Muscle of leg (tissue), 3 donors: ENCODE measurements at regions not wholly inside any gene's neighbourhood (a gene's known extent, or its start where the extent isn't known, plus 50 kb on each side); places are given as distances from the start of the nearest gene placed in this dataset.

Experiments used
- DNase-seq: peaks from one replicate; pipeline ENCODE4 v3.0.0; 2013
- H3K27ac ChIP-seq: one replicate; pipeline ENCODE4 v1.5.1; 2013; ENCODE audit warnings: mild to moderate bottlenecking, low read length, control low read depth
- H3K27me3 ChIP-seq: one replicate; pipeline ENCODE4 v1.6.1; 2013; ENCODE audit warnings: low read length; ENCODE audit not compliant: control insufficient read depth, insufficient read depth
- H3K36me3 ChIP-seq: one replicate; pipeline ENCODE4 v1.6.1; 2013; ENCODE audit warnings: low read length; ENCODE audit not compliant: control insufficient read depth, insufficient read depth
- H3K4me1 ChIP-seq: one replicate; pipeline ENCODE4 v1.6.1; 2013; ENCODE audit warnings: low read length; ENCODE audit not compliant: control insufficient read depth, insufficient read depth
- H3K4me3 ChIP-seq: one replicate; pipeline ENCODE4 v1.5.1; 2013; ENCODE audit warnings: low read length, control low read depth
- H3K9me3 ChIP-seq: replicated peaks from 2 replicates; pipeline ENCODE4 v1.6.1; 2013; ENCODE audit warnings: low read depth, low read length; ENCODE audit not compliant: control insufficient read depth
- WGBS: methylation state at CpG from one replicate; pipeline ENCODE4 v1.1.5; 2013; ENCODE audit warnings: missing lambda C conversion rate; ENCODE audit not compliant: insufficient coverage; 5-methylcytosine and 5-hydroxymethylcytosine counted together

DNA sequence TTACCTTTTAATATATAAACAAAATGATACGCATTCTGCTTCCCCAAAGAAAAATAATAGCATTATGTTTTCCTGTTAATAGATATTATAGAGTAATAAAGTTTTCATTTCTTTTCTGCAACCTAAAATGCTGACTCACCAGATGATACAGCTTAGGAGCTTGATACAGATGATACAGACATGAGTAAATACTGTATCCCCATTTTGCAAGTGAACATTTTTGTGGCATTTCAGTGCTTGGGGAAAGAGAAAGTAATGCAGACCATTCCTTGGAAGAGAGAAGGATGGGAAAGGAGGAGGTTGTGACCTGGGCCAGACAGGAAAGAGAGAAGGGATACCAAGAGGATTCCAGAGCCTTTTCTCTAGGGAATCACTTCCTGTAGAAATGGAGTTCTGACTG is 97.5 kb upstream of the FSHR start:
- no peak overlapping the region for H3K4me3 ChIP-seq
- H3K27me3 ChIP-seq, result no peaks in the 10 kb centered on the region
- no peak overlapping the region for H3K27ac ChIP-seq
- no peaks in the 10 kb centered on the region for H3K36me3 ChIP-seq
- DNase-seq, result no peak
- no CpG with 5 or more reads among the region's 1 CpG for WGBS
- no peaks in the 10 kb centered on the region for H3K9me3 ChIP-seq
- H3K4me1 ChIP-seq, result no peaks in the 10 kb centered on the region

DNA sequence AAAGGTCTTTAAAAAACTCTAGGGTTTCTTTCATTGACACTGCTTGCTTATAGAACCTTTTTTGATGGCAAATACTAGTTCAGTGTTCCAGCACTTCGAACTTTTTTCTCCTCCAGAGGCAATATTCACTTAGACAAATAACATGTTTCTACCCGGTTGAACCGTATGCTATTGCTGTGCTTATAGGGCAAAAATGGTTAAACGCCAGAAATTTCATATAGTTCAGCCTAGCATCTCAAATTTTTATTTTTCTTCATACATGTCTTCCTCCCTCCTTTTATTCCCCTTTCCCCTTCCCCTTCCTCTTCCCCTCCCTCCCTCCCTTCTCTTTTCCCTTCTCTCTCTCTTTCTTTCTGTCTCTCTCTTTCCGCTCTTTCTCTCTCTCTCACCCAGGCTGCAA is 96.9 kb upstream of the FSHR start:
- no peaks in the 10 kb centered on the region for H3K36me3 ChIP-seq
- H3K4me3 ChIP-seq, result no peak overlapping the region
- DNase-seq, result no peak
- WGBS, result 85% methylated on average over 3 of the region's 5 CpGs
- no peak overlapping the region for H3K27ac ChIP-seq
- no peaks in the 10 kb centered on the region for H3K9me3 ChIP-seq
- no peaks in the 10 kb centered on the region for H3K27me3 ChIP-seq
- H3K4me1 ChIP-seq, result no peaks in the 10 kb centered on the region

- Histone ChIP-seq H3K4me1 (no peaks in the 10 kb centered on the region), H3K4me3 (no peak overlapping the region), H3K9me3 (no peaks in the 10 kb centered on the region), H3K36me3 (no peaks in the 10 kb centered on the region), H3K27ac (no peak overlapping the region), H3K27me3 (no peaks in the 10 kb centered on the region)
- WGBS, result 43% methylated on average over 1 of the region's 1 CpG
- DNase-seq, result peak; percentile 84
These were observed 94.2 kb upstream of the FSHR start for GRCh38 chr2:49248506-49248905.

DNA sequence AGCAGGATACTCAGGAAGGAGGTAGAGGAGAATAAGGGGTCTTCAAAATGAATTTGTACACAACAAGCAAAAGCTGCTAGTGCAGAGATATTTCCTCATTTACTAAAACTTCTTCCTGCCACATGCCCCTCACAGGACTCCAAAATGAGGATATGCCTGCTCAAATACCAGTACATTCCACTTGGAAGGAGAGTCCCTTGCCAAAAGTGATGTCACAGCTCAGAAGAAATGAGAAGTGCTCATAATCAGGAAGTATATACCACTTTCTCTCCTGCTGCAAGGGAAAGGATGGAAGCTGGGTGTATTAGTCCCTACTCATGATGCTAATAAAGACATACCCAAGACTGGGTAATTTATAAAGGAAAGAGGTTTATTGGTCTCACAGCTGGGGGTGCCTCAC is 87.7 kb upstream of the FSHR start:
- Histone ChIP-seq H3K36me3 (no peaks in the 10 kb centered on the region), H3K4me1 (no peaks in the 10 kb centered on the region), H3K27me3 (no peaks in the 10 kb centered on the region), H3K4me3 (no peak overlapping the region), H3K9me3 (no peaks in the 10 kb centered on the region), H3K27ac (no peak overlapping the region)
- peak; percentile 20 for DNase-seq

DNA sequence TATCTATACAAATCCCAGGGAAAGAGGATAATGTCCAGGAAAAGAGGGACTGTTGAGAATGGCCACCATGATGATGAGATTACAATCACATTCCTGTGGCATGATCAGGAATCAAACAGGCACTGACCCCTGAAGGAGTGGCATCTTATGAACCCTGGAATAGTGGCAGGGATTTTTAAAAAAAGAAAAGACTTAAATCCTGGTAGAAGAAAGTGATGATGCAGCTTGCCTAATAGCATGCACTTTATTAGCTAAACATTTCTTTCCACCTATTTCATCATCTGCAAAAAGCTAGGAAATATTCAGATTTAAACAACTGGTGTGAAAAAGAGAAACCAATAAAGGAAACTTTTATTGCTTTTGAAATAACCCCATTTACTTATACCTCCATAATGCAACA is 87.2 kb upstream of the FSHR start:
- no peak for DNase-seq
- no peaks in the 10 kb centered on the region for H3K4me1 ChIP-seq
- H3K27me3 ChIP-seq, result no peaks in the 10 kb centered on the region
- no peaks in the 10 kb centered on the region for H3K9me3 ChIP-seq
- no peaks in the 10 kb centered on the region for H3K36me3 ChIP-seq
- no peak overlapping the region for H3K4me3 ChIP-seq
- no peak overlapping the region for H3K27ac ChIP-seq

GRCh38 chr2:49240608-49241007 is 86.3 kb upstream of the FSHR start:
- WGBS, result no CpG with 5 or more reads among the region's 3 CpGs

GRCh38 chr2:49238604-49238960 is 84.3 kb upstream of the FSHR start:
- Histone ChIP-seq H3K9me3 (no peaks in the 10 kb centered on the region), H3K4me3 (no peak overlapping the region), H3K27me3 (no peaks in the 10 kb centered on the region), H3K4me1 (no peaks in the 10 kb centered on the region), H3K27ac (no peak overlapping the region), H3K36me3 (no peaks in the 10 kb centered on the region)
- DNase-seq, result no peak

More at GRCh38 chr2:49240608-49241007, 86.3 kb upstream of the FSHR start:
- DNase-seq, result no peak
- no peaks in the 10 kb centered on the region for H3K9me3 ChIP-seq
- no peaks in the 10 kb centered on the region for H3K27me3 ChIP-seq
- H3K27ac ChIP-seq, result no peak overlapping the region
- no peaks in the 10 kb centered on the region for H3K4me1 ChIP-seq
- H3K36me3 ChIP-seq, result no peaks in the 10 kb centered on the region
- H3K4me3 ChIP-seq, result no peak overlapping the region

DNA sequence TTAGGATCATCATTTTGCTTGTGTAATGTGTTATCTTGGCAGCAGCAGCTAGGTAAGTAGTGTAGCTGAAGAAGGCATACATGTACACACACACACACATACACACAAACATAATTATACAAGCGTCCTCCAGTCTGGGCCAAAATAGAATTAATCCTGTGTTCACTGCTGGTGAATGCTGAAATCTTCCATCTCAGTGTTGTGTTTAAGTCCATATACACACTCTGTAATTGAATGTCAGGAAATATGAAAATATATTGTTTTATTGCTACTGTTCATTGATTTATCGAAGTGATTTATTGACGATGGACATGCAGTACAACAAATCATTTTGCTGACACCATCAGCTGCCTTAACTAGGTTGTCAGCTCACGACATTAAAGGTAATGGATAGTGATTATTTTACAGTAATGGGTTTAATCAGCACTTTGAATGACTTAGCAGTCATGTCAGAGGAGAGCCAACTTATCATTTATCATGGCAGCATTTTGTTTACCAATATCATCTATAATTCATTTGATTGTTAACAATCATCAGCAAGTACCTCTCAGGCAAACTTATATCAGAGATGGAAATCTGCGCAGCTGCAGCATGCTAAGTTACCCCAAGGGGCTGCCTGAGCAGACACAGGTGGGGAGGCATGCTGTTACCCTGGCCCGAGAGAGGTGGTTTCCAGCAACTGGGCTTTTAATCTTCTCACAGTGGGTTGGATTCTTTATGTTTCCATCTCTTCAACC is 83.7 kb upstream of the FSHR start:
- Histone ChIP-seq H3K4me1 (no peaks in the 10 kb centered on the region), H3K27me3 (no peaks in the 10 kb centered on the region), H3K9me3 (no peaks in the 10 kb centered on the region), H3K27ac (no peak overlapping the region), H3K4me3 (no peak overlapping the region), H3K36me3 (no peaks in the 10 kb centered on the region)
- DNase-seq, result no peak
- 60% methylated on average over 1 of the region's 6 CpGs for WGBS

DNA sequence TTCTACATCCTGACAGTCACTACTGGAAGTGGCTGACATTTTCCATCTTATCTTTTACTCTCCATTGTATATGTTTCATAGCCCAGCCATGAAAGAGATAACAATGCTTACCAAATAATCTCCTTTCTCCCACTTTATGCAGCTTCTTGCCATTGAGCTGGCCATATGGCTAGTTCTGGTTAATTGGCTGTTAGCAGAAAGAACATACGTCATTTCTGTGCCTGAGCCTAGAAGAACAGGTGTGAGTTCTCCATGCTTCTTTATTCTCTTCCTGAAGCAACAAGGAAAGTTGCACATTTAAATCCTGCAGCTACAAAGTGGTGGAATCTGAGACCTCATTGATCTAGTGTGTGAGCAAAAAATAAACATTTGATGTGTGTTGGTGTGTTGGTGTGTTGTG is 82.0 kb upstream of the FSHR start:
- DNase-seq, result no peak
- H3K27ac ChIP-seq, result no peak overlapping the region
- WGBS, result 80% methylated on average over 1 of the region's 1 CpG
- no peaks in the 10 kb centered on the region for H3K4me1 ChIP-seq
- H3K9me3 ChIP-seq, result no peaks in the 10 kb centered on the region
- H3K4me3 ChIP-seq, result no peak overlapping the region
- no peaks in the 10 kb centered on the region for H3K36me3 ChIP-seq
- H3K27me3 ChIP-seq, result no peaks in the 10 kb centered on the region

DNA sequence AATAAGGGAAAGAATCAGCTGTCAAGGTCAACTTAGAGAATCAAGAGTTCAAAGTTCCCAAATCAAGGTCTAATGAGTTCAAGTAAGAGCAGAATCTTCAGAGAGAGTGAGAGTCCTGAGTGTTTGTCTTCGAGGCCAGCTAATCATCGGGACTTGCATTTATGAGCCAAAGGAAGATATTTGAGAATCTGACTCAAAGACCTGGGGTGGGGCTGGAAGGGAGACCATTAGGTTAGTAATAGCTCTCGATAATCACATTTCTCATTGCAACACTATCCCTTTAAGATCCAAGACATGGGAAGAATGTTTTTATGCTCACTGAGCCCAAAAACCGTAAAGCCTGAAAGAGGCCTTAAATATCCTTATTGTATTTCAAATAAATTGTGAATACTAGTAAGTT is 72.0 kb upstream of the FSHR start:
- 80% methylated on average over 1 of the region's 4 CpGs for WGBS
- Histone ChIP-seq H3K4me1 (peaks cover 2% of the 10 kb centered on the region), H3K36me3 (no peaks in the 10 kb centered on the region), H3K9me3 (no peaks in the 10 kb centered on the region), H3K4me3 (no peak overlapping the region), H3K27ac (no peak overlapping the region), H3K27me3 (no peaks in the 10 kb centered on the region)
- DNase-seq, result peak; percentile 7

- DNase-seq, result peak; percentile 55
- Histone ChIP-seq H3K4me3 (no peak overlapping the region), H3K36me3 (no peaks in the 10 kb centered on the region), H3K4me1 (peaks cover 2% of the 10 kb centered on the region), H3K27ac (no peak overlapping the region), H3K9me3 (no peaks in the 10 kb centered on the region), H3K27me3 (no peaks in the 10 kb centered on the region)
These were observed 70.8 kb upstream of the FSHR start for GRCh38 chr2:49225126-49225525.
